Glomerular visceral epithelial cell (primary cell): ENCODE measurements at regions not wholly inside any gene's neighbourhood (a gene's known extent, or its start where the extent isn't known, plus 50 kb on each side); places are given as distances from the start of the nearest gene placed in this dataset.
"Not testable (repeated sequence)": the region's sequence is repeated elsewhere in the genome, so short reads cannot be mapped to it uniquely, and the experiment has no call there.

Experiments
- DNase-seq: peaks from one replicate; pipeline ENCODE4 v3.0.0-alpha.2; 2016; ENCODE audit errors: extremely low spot score

- no peak for DNase-seq
Measured at GRCh38 chrX:81857192-81857591, 655.3 kb downstream of the SH3BGRL start.

- no peak for DNase-seq
Measured at GRCh38 chrX:81866873-81867272, 665.0 kb downstream of the SH3BGRL start.

GRCh38 chrX:81868979-81869378, 667.1 kb downstream of the SH3BGRL start:
- DNase-seq = no peak

- DNase-seq = no peak
Measured at GRCh38 chrX:81874807-81875206, 672.9 kb downstream of the SH3BGRL start.

GRCh38 chrX:81875800-81876199, 673.9 kb downstream of the SH3BGRL start:
- no peak for DNase-seq

GRCh38 chrX:81876437-81876836, 674.5 kb downstream of the SH3BGRL start:
- DNase-seq = no peak

- DNase-seq = no peak
Measured at GRCh38 chrX:81890521-81890920, 688.6 kb downstream of the SH3BGRL start.

- DNase-seq = no peak
Measured at GRCh38 chrX:81900522-81900921, 698.6 kb downstream of the SH3BGRL start.

GRCh38 chrX:81925812-81926211, 723.9 kb downstream of the SH3BGRL start:
- DNase-seq = no peak

GRCh38 chrX:81945911-81946310, 744.0 kb downstream of the SH3BGRL start:
- not testable (repeated sequence) for DNase-seq

GRCh38 chrX:81957318-81957717, 755.4 kb downstream of the SH3BGRL start:
- DNase-seq = no peak

GRCh38 chrX:81957900-81958545, 756.1 kb downstream of the SH3BGRL start:
- no peak for DNase-seq

GRCh38 chrX:81959964-81960363, 758.1 kb downstream of the SH3BGRL start:
- DNase-seq = no peak

- DNase-seq = not testable (repeated sequence)
Measured at GRCh38 chrX:81974413-81974812, 772.5 kb downstream of the SH3BGRL start.

- DNase-seq = no peak
Measured at GRCh38 chrX:81979806-81980515, 778.1 kb downstream of the SH3BGRL start.

GRCh38 chrX:81987217-81987616, 785.3 kb downstream of the SH3BGRL start:
- DNase-seq = not testable (repeated sequence)

- no peak for DNase-seq
Measured at GRCh38 chrX:81996166-81996565, 794.3 kb downstream of the SH3BGRL start.

GRCh38 chrX:82029571-82030218, 827.8 kb downstream of the SH3BGRL start:
- no peak for DNase-seq

- no peak for DNase-seq
Measured at GRCh38 chrX:82031250-82031649, 829.3 kb downstream of the SH3BGRL start.

- DNase-seq = no peak
Measured at GRCh38 chrX:82038793-82039192, 836.9 kb downstream of the SH3BGRL start.

- DNase-seq = no peak
Measured at GRCh38 chrX:82041034-82041433, 839.1 kb downstream of the SH3BGRL start.

- DNase-seq = no peak
Measured at GRCh38 chrX:82058728-82059127, 856.8 kb downstream of the SH3BGRL start.

GRCh38 chrX:82070948-82071347, 869.0 kb downstream of the SH3BGRL start:
- no peak for DNase-seq
